ENCODE measurements at regions not wholly inside any gene's neighbourhood (a gene's known extent, or its start where the extent isn't known, plus 50 kb on each side); places are given as distances from the start of the nearest gene placed in this dataset.

DNA sequence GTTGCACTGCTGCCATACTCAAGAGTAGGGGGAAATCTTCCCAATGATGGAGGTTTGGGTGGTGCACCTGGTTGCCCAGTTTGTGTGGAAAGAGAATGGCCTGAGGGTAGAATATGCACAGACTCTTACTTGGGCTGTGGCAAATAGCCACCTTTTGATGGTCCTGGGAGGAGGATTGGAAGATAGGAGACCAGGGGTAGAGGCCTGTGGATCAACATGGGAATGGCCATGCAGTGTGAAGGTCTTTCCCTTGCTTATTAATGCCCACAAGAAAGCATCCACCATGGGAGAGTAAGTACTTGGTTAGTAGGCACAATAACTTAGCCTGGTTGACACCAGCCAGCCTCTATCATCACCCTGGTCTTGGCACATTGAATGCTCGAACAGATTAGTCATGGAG, 156.8 kb upstream of the LEF1 start:
- DNase-seq: no peak

GRCh38 chr4:108324450-108324849, 155.7 kb upstream of the LEF1 start:
- DNase-seq: no peak

DNA sequence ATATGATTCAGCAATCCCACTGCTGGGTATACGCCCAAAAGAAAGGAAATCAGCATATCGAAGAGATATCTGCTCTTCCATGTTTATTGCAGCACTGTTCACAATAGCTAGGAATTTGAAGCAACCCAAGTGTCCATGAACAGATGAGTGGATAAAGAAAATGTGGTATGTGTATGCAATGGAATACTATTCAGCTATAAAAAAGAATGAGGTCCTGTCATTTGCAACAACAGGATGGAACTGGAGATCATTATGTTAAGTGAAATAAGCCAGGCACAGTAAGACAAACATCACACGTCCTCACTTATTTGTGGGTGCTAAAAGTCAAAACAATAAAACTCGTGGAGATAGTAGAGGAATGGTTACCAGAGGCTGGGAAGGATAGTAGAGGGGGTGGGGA, 153.8 kb upstream of the LEF1 start:
- DNase-seq: no peak

DNA sequence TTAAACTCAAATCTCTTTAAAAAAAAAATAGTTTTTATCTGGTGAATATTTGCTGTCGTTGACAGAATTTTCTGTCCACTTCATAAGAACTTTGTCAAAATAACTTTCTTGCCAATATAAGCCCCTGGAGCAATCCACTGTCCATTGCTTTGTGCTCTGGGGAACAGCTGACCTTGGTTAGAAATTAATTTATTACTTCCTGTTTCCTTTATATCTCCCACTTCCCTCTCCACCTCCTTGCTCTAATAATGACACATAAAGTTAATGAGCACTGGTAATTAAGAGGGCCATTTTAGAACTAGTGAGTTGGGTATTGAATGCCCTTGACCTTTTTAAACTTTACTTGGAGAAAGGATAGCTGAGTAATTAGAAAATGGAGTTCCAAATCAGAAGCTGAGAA, 151.3 kb upstream of the LEF1 start:
- no peak for DNase-seq

- no peak for DNase-seq
Measured at GRCh38 chr4:108317377-108317776, 148.6 kb upstream of the LEF1 start.

DNA sequence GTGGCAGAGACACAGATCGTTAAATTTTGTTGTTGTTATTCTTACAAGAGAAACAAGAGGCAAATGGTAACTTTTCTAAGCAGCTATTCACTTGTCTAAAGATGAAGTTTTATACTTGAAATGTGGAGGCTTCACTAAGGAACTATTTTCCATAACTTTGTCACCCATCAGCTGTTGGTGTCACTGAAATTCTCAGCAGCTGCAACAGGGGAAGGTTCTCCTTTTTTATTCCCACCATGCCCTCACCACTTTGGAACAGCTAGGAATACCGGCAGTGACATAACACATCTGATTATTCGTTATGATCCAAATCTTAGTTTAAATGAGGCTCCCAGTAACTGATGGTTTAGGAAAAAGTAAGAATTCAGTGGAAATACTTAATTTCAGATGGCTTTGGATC, 147.0 kb upstream of the LEF1 start:
- no peak for DNase-seq

GRCh38 chr4:108314900-108315589, 146.3 kb upstream of the LEF1 start:
- DNase-seq: no peak

- no peak for DNase-seq
Measured at GRCh38 chr4:108313546-108314339, 145.0 kb upstream of the LEF1 start.

- no peak for DNase-seq
Measured at GRCh38 chr4:108311313-108311712, 142.6 kb upstream of the LEF1 start.

- DNase-seq: no peak
Measured at GRCh38 chr4:108303488-108304177, 134.9 kb upstream of the LEF1 start.

GRCh38 chr4:108301545-108302251, 133.0 kb upstream of the LEF1 start:
- DNase-seq: no peak

- no peak for DNase-seq
Measured at GRCh38 chr4:108297605-108298004, 128.9 kb upstream of the LEF1 start.

DNA sequence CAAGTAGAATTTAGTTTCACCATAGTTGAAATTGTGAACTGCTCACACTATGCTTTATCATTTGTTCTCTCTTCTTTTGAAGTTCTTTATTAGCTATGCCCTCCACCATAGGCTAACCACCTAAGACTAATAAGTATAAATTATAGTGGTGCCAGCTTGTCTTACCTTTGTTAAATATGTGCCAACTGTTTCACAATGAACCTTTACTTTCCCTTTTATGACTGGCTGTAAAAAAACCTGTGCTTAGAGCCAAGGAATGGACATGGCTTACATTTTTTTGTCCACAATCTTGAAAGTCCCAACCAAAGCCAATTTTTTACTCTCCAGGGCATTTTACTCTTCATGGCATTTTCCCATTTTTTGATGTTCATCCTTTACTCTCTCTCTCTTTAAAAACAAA, 123.5 kb upstream of the LEF1 start:
- no peak for DNase-seq

- DNase-seq: no peak
Measured at GRCh38 chr4:108291137-108291536, 122.4 kb upstream of the LEF1 start.

- no peak for DNase-seq
Measured at GRCh38 chr4:108287834-108288413, 119.2 kb upstream of the LEF1 start.

DNA sequence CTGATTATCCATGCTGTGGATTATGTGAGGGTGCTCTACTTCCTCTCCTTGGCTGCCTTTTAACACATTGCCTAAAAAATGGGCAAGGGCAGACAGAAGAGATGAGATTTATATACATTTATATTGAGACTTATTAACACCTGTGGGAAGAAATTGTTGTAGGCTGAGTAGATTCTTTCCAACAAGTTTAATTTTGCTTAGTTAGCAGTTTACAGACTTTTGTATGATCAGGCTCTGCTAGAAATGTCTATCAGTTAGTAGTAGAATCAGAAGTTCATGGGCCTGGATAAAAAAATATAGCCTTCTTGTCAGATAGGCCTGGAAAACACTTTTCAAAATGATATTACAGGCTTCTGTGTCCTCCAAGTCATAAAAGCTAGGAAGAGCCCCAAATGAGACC, 111.3 kb upstream of the LEF1 start:
- no peak for DNase-seq

GRCh38 chr4:108276690-108277089, 108.0 kb upstream of the LEF1 start:
- no peak for DNase-seq

DNA sequence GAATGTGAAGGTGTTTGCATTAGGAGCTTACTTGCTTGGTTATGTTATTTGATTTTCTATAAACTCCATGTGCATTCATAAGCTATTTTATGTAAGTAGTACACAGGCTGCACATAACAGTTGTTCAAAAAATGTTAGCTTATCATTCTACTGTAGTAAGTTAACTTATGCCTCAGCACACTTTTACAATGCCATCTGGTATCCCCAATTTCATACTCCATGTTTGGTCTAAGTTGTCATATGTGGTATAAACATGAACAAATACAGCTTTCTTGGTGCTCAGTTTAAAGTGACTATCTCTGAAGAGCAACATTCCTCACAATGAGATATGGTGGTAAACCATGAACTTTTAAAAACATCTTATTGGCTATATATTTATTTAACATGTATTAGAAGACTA, 104.3 kb upstream of the LEF1 start:
- no peak for DNase-seq

- no peak for DNase-seq
Measured at GRCh38 chr4:108272561-108272960, 103.8 kb upstream of the LEF1 start.

GRCh38 chr4:108272046-108272445, 103.3 kb upstream of the LEF1 start:
- no peak for DNase-seq

GRCh38 chr4:108270466-108271450, 102.0 kb upstream of the LEF1 start:
- no peak for DNase-seq

DNA sequence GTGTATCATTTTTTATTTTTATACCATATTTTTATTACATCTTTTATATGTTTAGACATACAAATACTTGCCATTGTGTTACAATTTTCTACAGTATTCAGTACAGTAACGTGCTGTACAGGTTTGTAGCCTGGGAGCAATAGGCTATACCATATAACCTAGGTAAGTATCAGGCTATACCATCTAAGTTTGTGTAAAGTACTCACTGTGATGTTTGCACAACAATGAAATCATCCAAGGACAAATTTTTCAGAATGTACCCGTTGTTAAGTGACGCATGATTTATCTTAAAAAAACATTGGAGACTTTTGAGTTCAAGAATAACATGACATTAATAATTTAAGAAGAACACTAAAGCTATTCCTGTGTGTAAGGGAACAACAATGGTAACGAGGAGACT, 96.0 kb upstream of the LEF1 start:
- DNase-seq: no peak

Measured in bone marrow (tissue), 2 donors.